ENCODE measurements at regions not wholly inside any gene's neighbourhood (a gene's known extent, or its start where the extent isn't known, plus 50 kb on each side); places are given as distances from the start of the nearest gene placed in this dataset.

GRCh38 chr3:76656531-76657070, 383.3 kb upstream of the ROBO2 start:
- TF ChIP-seq CTCF (IDR thresholded peaks at IDR 0.05), result no peak
- TF ChIP-seq POLR2AphosphoS5 (IDR thresholded peaks at IDR 0.05), result no peak

All from transverse colon (tissue), 4 donors.